H9 (cell line): ENCODE measurements at regions not wholly inside any gene's neighbourhood (a gene's known extent, or its start where the extent isn't known, plus 50 kb on each side); places are given as distances from the start of the nearest gene placed in this dataset.

ENCODE experiments used
- DNase-seq: peaks from one replicate; pipeline ENCODE4 v3.0.0-alpha.2; 2017
- H2AFZ ChIP-seq: one replicate; pipeline ENCODE4 v1.6.1; 2013; ENCODE audit warnings: mild to moderate bottlenecking, low read length, control low read depth, moderate library complexity
- H2AK5ac ChIP-seq: 2 replicates; pipeline ENCODE4 v1.6.1; 2013; ENCODE audit warnings: low read length, control low read depth, mixed read lengths; ENCODE audit not compliant: insufficient read length
- H2BK120ac ChIP-seq: one replicate; pipeline ENCODE4 v1.6.1; 2013; ENCODE audit warnings: low read depth, mild to moderate bottlenecking, low read length, control low read depth, inconsistent platforms; ENCODE audit not compliant: poor library complexity, severe bottlenecking
- H2BK12ac ChIP-seq: 2 replicates; pipeline ENCODE4 v1.6.1; 2013; ENCODE audit warnings: low read length, control low read depth, mixed read lengths, low read depth; ENCODE audit not compliant: insufficient read length
- H2BK15ac ChIP-seq: 2 replicates; pipeline ENCODE4 v1.6.1; 2013; ENCODE audit warnings: low read depth, low read length, control low read depth
- H2BK20ac ChIP-seq: one replicate; pipeline ENCODE4 v1.6.1; 2013; ENCODE audit warnings: low read depth, mild to moderate bottlenecking, low read length, control low read depth, inconsistent platforms; ENCODE audit not compliant: poor library complexity, severe bottlenecking
- H2BK5ac ChIP-seq: 2 replicates; pipeline ENCODE4 v1.6.1; 2013; ENCODE audit warnings: low read length, control low read depth, mixed read lengths; ENCODE audit not compliant: insufficient read length
- H3K14ac ChIP-seq: 2 replicates; pipeline ENCODE4 v1.6.1; 2013; ENCODE audit warnings: low read length, control low read depth; ENCODE audit not compliant: insufficient read depth
- H3K18ac ChIP-seq: 2 replicates; pipeline ENCODE4 v1.6.1; 2013; ENCODE audit warnings: low read depth, mild to moderate bottlenecking, mixed read lengths, low read length, control low read depth; ENCODE audit not compliant: insufficient read length
- H3K23ac ChIP-seq: 2 replicates; pipeline ENCODE4 v1.6.1; 2013; ENCODE audit warnings: low read length, control low read depth, mixed read lengths, low read depth; ENCODE audit not compliant: insufficient read length
- H3K23me2 ChIP-seq: 2 replicates; pipeline ENCODE4 v1.6.1; 2013; ENCODE audit warnings: low read depth, mild to moderate bottlenecking, mixed read lengths, low read length, control low read depth; ENCODE audit not compliant: insufficient read length, poor library complexity, severe bottlenecking
- H3K27ac ChIP-seq: 2 replicates; pipeline ENCODE4 v1.5.1; 2013; ENCODE audit warnings: low read length, control low read depth, mixed read lengths, low read depth; ENCODE audit not compliant: insufficient read length
- H3K27me3 ChIP-seq: 2 replicates; pipeline ENCODE4 v1.6.1; 2013; ENCODE audit warnings: low read length, control low read depth, inconsistent platforms; ENCODE audit not compliant: insufficient read depth
- H3K4ac ChIP-seq: 2 replicates; pipeline ENCODE4 v1.6.1; 2013; ENCODE audit warnings: low read depth, mild to moderate bottlenecking, control low read depth, inconsistent platforms, low read length, moderate library complexity
- H3K4me1 ChIP-seq: 2 replicates; pipeline ENCODE4 v1.6.1; 2013; ENCODE audit warnings: low read length, control low read depth, inconsistent platforms; ENCODE audit not compliant: insufficient read depth
- H3K4me2 ChIP-seq: 2 replicates; pipeline ENCODE4 v1.6.1; 2013; ENCODE audit warnings: low read length, control low read depth, mixed read lengths; ENCODE audit not compliant: insufficient read length, insufficient read depth
- H3K56ac ChIP-seq: 2 replicates; pipeline ENCODE4 v1.6.1; 2013; ENCODE audit warnings: low read depth, mild to moderate bottlenecking, mixed read lengths, low read length, control low read depth; ENCODE audit not compliant: insufficient read length
- H3K79me1 ChIP-seq: 2 replicates; pipeline ENCODE4 v1.6.1; 2013; ENCODE audit warnings: low read depth, mild to moderate bottlenecking, moderate library complexity, low read length, control low read depth, inconsistent platforms; ENCODE audit not compliant: insufficient read depth, poor library complexity, severe bottlenecking
- H3K79me2 ChIP-seq: 2 replicates; pipeline ENCODE4 v1.6.1; 2013; ENCODE audit warnings: low read length, control low read depth, inconsistent platforms; ENCODE audit not compliant: insufficient read depth
- H3K9ac ChIP-seq: 2 replicates; pipeline ENCODE4 v1.6.1; 2013; ENCODE audit warnings: low read length, control low read depth, mixed read lengths; ENCODE audit not compliant: insufficient read length; ENCODE audit errors: extremely low read depth
- H3K9me3 ChIP-seq: one replicate; pipeline ENCODE4 v1.6.1; 2013; ENCODE audit warnings: low read depth, low read length, inconsistent platforms; ENCODE audit not compliant: control insufficient read depth
- H3T11ph ChIP-seq: one replicate; pipeline ENCODE4 v1.6.1; 2013; ENCODE audit warnings: mild to moderate bottlenecking, low read length, control low read depth, inconsistent platforms
- H4K20me1 ChIP-seq: one replicate; pipeline ENCODE4 v1.6.1; 2013; ENCODE audit not compliant: control insufficient read depth, insufficient read length, insufficient read depth
- H4K5ac ChIP-seq: 2 replicates; pipeline ENCODE4 v1.6.1; 2013; ENCODE audit warnings: low read depth, mild to moderate bottlenecking, mixed read lengths, low read length, control low read depth; ENCODE audit not compliant: insufficient read length
- H4K8ac ChIP-seq: replicated peaks from 2 replicates; pipeline ENCODE4 v1.6.1; 2013; ENCODE audit warnings: low read length, control low read depth, mixed read lengths, low read depth; ENCODE audit not compliant: insufficient read length
- H4K91ac ChIP-seq: 2 replicates; pipeline ENCODE4 v1.6.1; 2013; ENCODE audit warnings: low read depth, mild to moderate bottlenecking, moderate library complexity, mixed read lengths, low read length, control low read depth; ENCODE audit not compliant: insufficient read length
- H3K27ac Mint-ChIP-seq, 3 experiments: 2 replicates in 2 of 3; 3 replicates in 1 of 3; pipeline ENCODE4 v1.8.0; 2020 to 2021; ENCODE audit warnings: mixed read lengths in 3 of 3, mild to moderate bottlenecking in 1 of 3, moderate library complexity in 1 of 3
- H3K27me3 Mint-ChIP-seq: 2 replicates; pipeline ENCODE4 v1.8.0; 2021; ENCODE audit warnings: low read depth, mild to moderate bottlenecking, moderate library complexity, mixed read lengths
- H3K36me3 Mint-ChIP-seq, 3 experiments: 2 replicates in 2 of 3; 3 replicates in 1 of 3; pipeline ENCODE4 v1.8.0; 2020 to 2021; ENCODE audit warnings: low read depth in 3 of 3, mixed read lengths in 3 of 3; ENCODE audit not compliant: insufficient read depth in 1 of 3
- H3K4me1 Mint-ChIP-seq, 2 experiments: 2 replicates each; pipeline ENCODE4 v1.8.0; 2020; ENCODE audit warnings: mixed read lengths in 2 of 2
- H3K4me3 Mint-ChIP-seq, 2 experiments: 2 replicates in 1 of 2; 3 replicates in 1 of 2; pipeline ENCODE4 v1.8.0; 2020 to 2021; ENCODE audit warnings: mild to moderate bottlenecking in 2 of 2, mixed read lengths in 2 of 2, moderate library complexity in 1 of 2
- H3K9me3 Mint-ChIP-seq, 2 experiments: 2 replicates in 1 of 2; 3 replicates in 1 of 2; pipeline ENCODE4 v1.8.0; 2020; ENCODE audit warnings: mild to moderate bottlenecking in 2 of 2, mixed read lengths in 2 of 2, moderate library complexity in 1 of 2
- WGBS: extraction: QIAGEN DNeasy Blood & Tissue Kit; methylation state at CpG from one replicate; pipeline ENCODE4 v1.1.7; 2013; ENCODE audit warnings: missing lambda C conversion rate, low lambda C conversion rate, mixed read lengths; ENCODE audit not compliant: insufficient read length; ENCODE audit errors: extremely low coverage; 5-methylcytosine and 5-hydroxymethylcytosine counted together
- TF ChIP-seq, protein P1 (sequence below): fragments of 200-600 bp; sonication (generic); conservative IDR thresholded peaks from 3 replicates; pipeline ENCODE4 v1.8.0; 2021; ENCODE audit warnings: antibody characterized with exemption, mild to moderate bottlenecking

DNA sequence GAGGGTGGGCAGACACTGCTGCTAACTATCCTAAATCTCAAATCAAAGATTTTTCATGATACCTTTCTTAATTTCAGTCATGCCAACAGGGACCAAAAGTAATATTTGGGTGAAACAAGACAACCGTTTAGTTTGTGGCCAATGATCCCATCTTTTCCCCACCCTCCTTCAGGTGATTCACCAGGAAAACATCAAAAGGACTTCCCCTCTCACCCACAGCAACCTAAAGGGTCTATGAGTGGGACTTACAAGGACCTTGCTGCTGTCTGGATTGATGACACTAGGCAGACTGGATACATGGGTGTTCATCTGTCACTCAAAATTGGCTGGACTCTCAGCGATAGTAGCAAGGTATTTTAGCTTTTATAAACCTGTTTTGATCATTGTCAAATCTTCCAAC lies 62.0 kb upstream of the ZC3H12C start:
- Histone ChIP-seq H2AK5ac (no peak overlapping the region), H3K14ac (no peak overlapping the region), H3K27ac (no peak overlapping the region), H2BK5ac (no peak overlapping the region), H3K56ac (no peak overlapping the region), H3K18ac (no peak overlapping the region), H3K23ac (no peak overlapping the region), H3K9me3 (no peaks in the 10 kb centered on the region), H3K23me2 (no peaks in the 10 kb centered on the region), H3K4me1 (no peaks in the 10 kb centered on the region; the same call in 1 of the 2 replicates), H3T11ph (no peak overlapping the region), H4K91ac (no peak overlapping the region), H2BK20ac (no peak overlapping the region), H3K4me2 (no peak overlapping the region), H3K9ac (no peak overlapping the region), H3K79me2 (no peaks in the 10 kb centered on the region), H2BK120ac (no peak overlapping the region), H2BK15ac (no peak overlapping the region), H3K27me3 (no peaks in the 10 kb centered on the region), H3K4ac (no peak overlapping the region), H3K79me1 (no peaks in the 10 kb centered on the region), H4K20me1 (no peaks in the 10 kb centered on the region), H4K8ac (no peak overlapping the region), H2BK12ac (no peak overlapping the region), H2AFZ (no peak overlapping the region), H4K5ac (no peak overlapping the region)
- H3K9me3 Mint-ChIP-seq: no peaks in the 10 kb centered on the region
- WGBS: no CpG with 5 or more reads among the region's 2 CpGs
- no peak overlapping the region for H3K27ac Mint-ChIP-seq
- H3K36me3 Mint-ChIP-seq: no peaks in the 10 kb centered on the region; a peak in 1 of 7 replicates
- no peaks in the 10 kb centered on the region for H3K27me3 Mint-ChIP-seq
- no peak overlapping the region for H3K4me3 Mint-ChIP-seq
- H3K4me1 Mint-ChIP-seq: no peaks in the 10 kb centered on the region; a peak in 1 of 4 replicates
- TF ChIP-seq, protein P1, sequence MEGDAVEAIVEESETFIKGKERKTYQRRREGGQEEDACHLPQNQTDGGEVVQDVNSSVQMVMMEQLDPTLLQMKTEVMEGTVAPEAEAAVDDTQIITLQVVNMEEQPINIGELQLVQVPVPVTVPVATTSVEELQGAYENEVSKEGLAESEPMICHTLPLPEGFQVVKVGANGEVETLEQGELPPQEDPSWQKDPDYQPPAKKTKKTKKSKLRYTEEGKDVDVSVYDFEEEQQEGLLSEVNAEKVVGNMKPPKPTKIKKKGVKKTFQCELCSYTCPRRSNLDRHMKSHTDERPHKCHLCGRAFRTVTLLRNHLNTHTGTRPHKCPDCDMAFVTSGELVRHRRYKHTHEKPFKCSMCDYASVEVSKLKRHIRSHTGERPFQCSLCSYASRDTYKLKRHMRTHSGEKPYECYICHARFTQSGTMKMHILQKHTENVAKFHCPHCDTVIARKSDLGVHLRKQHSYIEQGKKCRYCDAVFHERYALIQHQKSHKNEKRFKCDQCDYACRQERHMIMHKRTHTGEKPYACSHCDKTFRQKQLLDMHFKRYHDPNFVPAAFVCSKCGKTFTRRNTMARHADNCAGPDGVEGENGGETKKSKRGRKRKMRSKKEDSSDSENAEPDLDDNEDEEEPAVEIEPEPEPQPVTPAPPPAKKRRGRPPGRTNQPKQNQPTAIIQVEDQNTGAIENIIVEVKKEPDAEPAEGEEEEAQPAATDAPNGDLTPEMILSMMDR: no peak
- no peak for DNase-seq
